ENCODE measurements at regions not wholly inside any gene's neighbourhood (a gene's known extent, or its start where the extent isn't known, plus 50 kb on each side); places are given as distances from the start of the nearest gene placed in this dataset.
"Not testable (repeated sequence)": the region's sequence is repeated elsewhere in the genome, so short reads cannot be mapped to it uniquely, and the experiment has no call there.

DNA sequence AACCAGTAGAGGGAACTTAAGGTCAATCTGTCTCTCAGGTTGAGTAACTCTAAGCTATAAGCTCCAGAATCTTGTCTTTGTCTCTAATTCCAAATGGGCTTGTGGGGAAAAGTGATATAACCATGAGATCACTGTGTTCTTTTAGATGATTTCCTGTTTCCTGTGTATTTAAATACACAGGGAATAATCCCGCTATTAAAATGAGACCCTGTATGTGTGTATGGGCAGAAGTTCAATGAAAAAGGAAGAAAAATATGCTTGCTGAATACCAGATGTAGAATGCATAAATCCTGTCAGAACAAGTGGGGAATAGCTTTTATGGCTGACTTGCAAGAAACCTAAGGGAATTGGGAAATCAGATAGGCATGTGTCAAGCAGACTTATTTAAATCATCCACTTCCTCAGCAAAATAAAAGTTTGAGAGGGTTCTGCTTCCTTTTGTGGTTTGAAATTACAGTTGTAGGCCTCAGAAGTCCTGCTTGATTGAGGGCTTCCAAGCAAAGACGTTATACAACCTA, 164.7 kb upstream of the PDE7B start:
- H3K27ac ChIP-seq, result no peak overlapping the region
- intact Hi-C loops (cut with DNase I; ENCODE audit: low total_unique reads), result no loop called here
- no peaks in the 10 kb centered on the region for H3K36me3 ChIP-seq (ENCODE audit: low read depth, missing control alignments)
- TF ChIP-seq POLR2A (IDR thresholded peaks at IDR 0.05), result no peak
- TF ChIP-seq, protein P1, sequence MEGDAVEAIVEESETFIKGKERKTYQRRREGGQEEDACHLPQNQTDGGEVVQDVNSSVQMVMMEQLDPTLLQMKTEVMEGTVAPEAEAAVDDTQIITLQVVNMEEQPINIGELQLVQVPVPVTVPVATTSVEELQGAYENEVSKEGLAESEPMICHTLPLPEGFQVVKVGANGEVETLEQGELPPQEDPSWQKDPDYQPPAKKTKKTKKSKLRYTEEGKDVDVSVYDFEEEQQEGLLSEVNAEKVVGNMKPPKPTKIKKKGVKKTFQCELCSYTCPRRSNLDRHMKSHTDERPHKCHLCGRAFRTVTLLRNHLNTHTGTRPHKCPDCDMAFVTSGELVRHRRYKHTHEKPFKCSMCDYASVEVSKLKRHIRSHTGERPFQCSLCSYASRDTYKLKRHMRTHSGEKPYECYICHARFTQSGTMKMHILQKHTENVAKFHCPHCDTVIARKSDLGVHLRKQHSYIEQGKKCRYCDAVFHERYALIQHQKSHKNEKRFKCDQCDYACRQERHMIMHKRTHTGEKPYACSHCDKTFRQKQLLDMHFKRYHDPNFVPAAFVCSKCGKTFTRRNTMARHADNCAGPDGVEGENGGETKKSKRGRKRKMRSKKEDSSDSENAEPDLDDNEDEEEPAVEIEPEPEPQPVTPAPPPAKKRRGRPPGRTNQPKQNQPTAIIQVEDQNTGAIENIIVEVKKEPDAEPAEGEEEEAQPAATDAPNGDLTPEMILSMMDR (IDR thresholded peaks at IDR 0.05), result no peak
- no peaks in the 10 kb centered on the region for H3K4me1 ChIP-seq
- no peaks in the 10 kb centered on the region for H3K27me3 ChIP-seq
- H3K4me3 ChIP-seq, result no peak overlapping the region
- no peak for DNase-seq
- 48 to 60% methylated on average over 2 of the region's 2 CpGs for whole genome bisulfite sequencing, 2 donors
- H3K9me3 ChIP-seq, result no peaks in the 10 kb centered on the region

DNA sequence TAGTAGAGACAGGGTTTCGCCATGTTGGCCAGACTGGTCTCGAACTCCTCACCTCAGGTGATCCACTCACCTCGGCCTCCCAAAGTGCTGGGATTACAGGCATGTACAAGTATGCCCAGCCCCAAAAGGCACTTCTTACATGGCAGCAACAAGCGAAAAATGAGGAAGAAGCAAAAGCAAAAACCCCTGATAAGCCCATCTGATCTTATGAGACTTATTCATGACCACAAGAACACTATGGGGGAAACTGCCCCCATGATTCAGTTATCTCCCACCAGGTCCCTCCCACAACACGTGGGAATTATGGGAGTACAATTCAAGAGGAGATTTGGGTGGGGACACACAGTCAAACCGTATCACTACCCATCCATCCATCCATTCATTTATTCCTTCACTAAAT, 163.0 kb upstream of the PDE7B start:
- H3K27me3 ChIP-seq; intact Hi-C loops (cut with DNase I; ENCODE audit: low total_unique reads); H3K4me1 ChIP-seq; H3K27ac ChIP-seq; DNase-seq; H3K36me3 ChIP-seq (ENCODE audit: low read depth, missing control alignments); H3K9me3 ChIP-seq; H3K4me3 ChIP-seq: not testable (repeated sequence)
- 92 to 94% methylated on average over 6 of the region's 6 CpGs for WGBS, 2 donors

DNA sequence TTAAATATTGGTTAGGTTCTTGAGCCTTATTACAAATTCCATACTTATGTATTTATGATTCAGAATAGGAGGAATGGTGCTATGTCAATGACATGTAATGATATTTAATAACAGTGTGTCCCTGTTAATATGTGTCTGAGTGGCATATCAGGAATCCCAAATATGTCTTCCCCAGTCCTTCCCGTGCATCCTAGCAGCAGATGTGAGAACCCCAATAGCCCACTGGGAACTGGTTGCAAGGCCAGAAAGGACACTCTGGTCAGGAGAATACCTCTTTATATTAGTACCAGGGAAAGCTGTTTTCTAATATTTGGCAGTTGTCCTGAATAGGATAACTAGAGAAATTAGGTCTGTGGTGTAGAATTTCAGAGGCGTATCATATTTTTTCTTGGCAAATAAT, 159.1 kb upstream of the PDE7B start:
- Histone ChIP-seq H3K27me3 (no peaks in the 10 kb centered on the region), H3K27ac (no peak overlapping the region), H3K9me3 (no peaks in the 10 kb centered on the region), H3K4me3 (no peak overlapping the region), H3K4me1 (no peaks in the 10 kb centered on the region), H3K36me3 (ENCODE audit: low read depth, missing control alignments) (no peaks in the 10 kb centered on the region)
- intact Hi-C loops (cut with DNase I; ENCODE audit: low total_unique reads), result no loop called here
- DNase-seq, result no peak
- TF ChIP-seq POLR2A (IDR thresholded peaks at IDR 0.05), result no peak
- TF ChIP-seq, protein P1 (IDR thresholded peaks at IDR 0.05), result no peak
- 69 to 77% methylated on average over 2 of the region's 2 CpGs for WGBS, 2 donors

DNA sequence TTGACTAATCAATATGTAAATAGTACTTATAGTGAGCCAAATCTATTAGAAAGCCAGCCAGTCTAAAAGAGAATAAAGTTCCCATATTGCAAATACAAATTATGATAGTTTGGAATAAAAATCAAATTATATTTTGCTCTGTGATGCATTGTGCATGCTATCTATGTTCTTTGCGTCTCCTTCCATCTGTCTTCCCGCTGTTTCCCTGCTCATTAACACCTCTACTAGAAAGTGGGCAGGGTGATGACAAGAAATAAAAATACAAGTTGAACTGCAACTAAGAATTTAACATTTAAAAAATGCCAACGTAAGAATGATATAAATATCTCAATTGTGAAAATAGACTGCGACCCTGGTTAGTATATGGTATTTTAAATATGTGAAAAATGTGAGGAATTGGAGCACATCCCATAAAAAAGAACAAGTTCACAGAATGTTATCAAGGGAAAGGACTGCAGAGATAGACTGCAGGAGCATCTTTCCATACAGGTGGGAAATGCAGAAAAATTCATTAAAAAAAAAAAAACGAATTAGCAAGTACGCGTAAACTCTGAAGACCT, 157.6 kb upstream of the PDE7B start:
- no peak overlapping the region for H3K4me3 ChIP-seq
- WGBS, 2 donors, result 77 to 80% methylated on average over 7 of the region's 7 CpGs
- no peaks in the 10 kb centered on the region for H3K4me1 ChIP-seq
- no peak overlapping the region for H3K27ac ChIP-seq
- intact Hi-C loops (cut with DNase I; ENCODE audit: low total_unique reads), result no loop called here
- no peaks in the 10 kb centered on the region for H3K27me3 ChIP-seq
- H3K9me3 ChIP-seq, result no peaks in the 10 kb centered on the region
- H3K36me3 ChIP-seq (ENCODE audit: low read depth, missing control alignments), result no peaks in the 10 kb centered on the region
- no peak for DNase-seq
- TF ChIP-seq, protein P1 (IDR thresholded peaks at IDR 0.05), result no peak
- no peak for TF ChIP-seq POLR2A (IDR thresholded peaks at IDR 0.05)

DNA sequence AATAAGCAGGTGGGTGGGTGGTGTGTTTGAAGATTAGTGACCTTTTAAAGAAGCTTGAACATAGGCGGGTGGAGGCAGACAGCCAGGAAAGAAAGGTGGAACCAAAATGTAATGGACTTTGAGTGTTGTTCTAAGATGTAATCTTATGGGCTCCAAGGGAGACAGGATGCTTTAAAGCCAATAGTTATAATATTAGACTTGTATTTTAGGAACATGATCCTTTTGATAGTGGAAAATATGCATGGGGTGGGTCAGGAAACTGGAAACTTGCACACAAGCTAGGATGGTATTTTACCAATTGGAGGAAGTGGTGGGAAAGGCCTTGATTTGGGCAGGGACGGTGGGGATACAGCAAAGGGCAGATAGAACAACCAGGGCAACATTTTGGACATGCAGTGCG, 151.8 kb upstream of the PDE7B start:
- 87 to 89% methylated on average over 3 of the region's 3 CpGs for WGBS, 2 donors

More for the DNA sequence above, 151.8 kb upstream of the PDE7B start:
- DNase-seq, result no peak
- no peak overlapping the region for H3K27ac ChIP-seq
- no peak overlapping the region for H3K4me3 ChIP-seq
- intact Hi-C loops (cut with DNase I; ENCODE audit: low total_unique reads), result no loop called here
- TF ChIP-seq, protein P1 (IDR thresholded peaks at IDR 0.05), result no peak
- TF ChIP-seq POLR2A (IDR thresholded peaks at IDR 0.05), result no peak
- no peaks in the 10 kb centered on the region for H3K27me3 ChIP-seq
- no peaks in the 10 kb centered on the region for H3K9me3 ChIP-seq
- no peaks in the 10 kb centered on the region for H3K36me3 ChIP-seq (ENCODE audit: low read depth, missing control alignments)
- no peaks in the 10 kb centered on the region for H3K4me1 ChIP-seq
